ENCODE measurements at regions not wholly inside any gene's neighbourhood (a gene's known extent, or its start where the extent isn't known, plus 50 kb on each side); places are given as distances from the start of the nearest gene placed in this dataset.
A peak's percentile ranks its signal among the peaks of the same experiment; 100 is the strongest.

GRCh38 chr9:129309906-129310305 is 131.8 kb upstream of the IER5L start:
- no peak for TF ChIP-seq POLR2A (IDR thresholded peaks at IDR 0.05)
- no peak for TF ChIP-seq POLR2AphosphoS5 (IDR thresholded peaks at IDR 0.05)
- TF ChIP-seq CTCF (IDR thresholded peaks at IDR 0.05) = no peak
- TF ChIP-seq EP300 (IDR thresholded peaks at IDR 0.05) = no peak
- Histone ChIP-seq H3K4me1 (peaks cover 0 to 3% (median under 1%) of the 10 kb centered on the region in 4 donors), H3K36me3 (no peaks in the 10 kb centered on the region), H3K27me3 (no peaks in the 10 kb centered on the region), H3K27ac (no peak overlapping the region), H3K9me3 (no peaks in the 10 kb centered on the region), H3K4me3 (no peak overlapping the region)
- 81 to 96% (median 92%) methylated on average over 5 of the region's 5 CpGs for WGBS, 5 donors
- intact Hi-C loops (cut with DNase I; ENCODE audit: low total_unique reads) = loop anchor here (10.0 kb wide), 1 partner anchor 105 kb away; no protein-coding TSS in a partner anchor
- peak in 1 of 2 donors; percentile 13 for DNase-seq

- peak in 1 of 2 donors; percentile 17 for DNase-seq
- Histone ChIP-seq H3K36me3 (no peaks in the 10 kb centered on the region), H3K27me3 (no peaks in the 10 kb centered on the region), H3K9me3 (no peaks in the 10 kb centered on the region), H3K4me3 (no peak overlapping the region), H3K27ac (no peak overlapping the region), H3K4me1 (no peaks in the 10 kb centered on the region)
- 88 to 95% (median 94%) methylated on average over 8 of the region's 8 CpGs for WGBS, 5 donors
- intact Hi-C loops (cut with DNase I; ENCODE audit: low total_unique reads) = no loop called here
- TF ChIP-seq POLR2AphosphoS5 (IDR thresholded peaks at IDR 0.05) = no peak
- no peak for TF ChIP-seq CTCF (IDR thresholded peaks at IDR 0.05)
- no peak for TF ChIP-seq POLR2A (IDR thresholded peaks at IDR 0.05)
- no peak for TF ChIP-seq EP300 (IDR thresholded peaks at IDR 0.05)
These were observed 131.0 kb upstream of the IER5L start for GRCh38 chr9:129309041-129309430.

- 75 to 83% (median 78%) methylated on average over 13 of the region's 13 CpGs for WGBS, 5 donors
- no peaks in the 10 kb centered on the region for H3K4me1 ChIP-seq
- intact Hi-C loops (cut with DNase I; ENCODE audit: low total_unique reads) = no loop called here
- no peak overlapping the region for H3K4me3 ChIP-seq
- no peaks in the 10 kb centered on the region for H3K27me3 ChIP-seq
- peaks cover 0 to under 1% (median 0%) of the 10 kb centered on the region in 4 donors for H3K9me3 ChIP-seq
- TF ChIP-seq EP300 (IDR thresholded peaks at IDR 0.05) (no peak), CTCF (IDR thresholded peaks at IDR 0.05) (no peak), POLR2AphosphoS5 (IDR thresholded peaks at IDR 0.05) (no peak), POLR2A (IDR thresholded peaks at IDR 0.05) (no peak)
- peak in 1 of 2 donors; percentile 3 for DNase-seq
- no peaks in the 10 kb centered on the region for H3K36me3 ChIP-seq
- H3K27ac ChIP-seq = no peak overlapping the region
These were observed 129.3 kb upstream of the IER5L start for GRCh38 chr9:129307227-129307970.

GRCh38 chr9:129306318-129306973 is 128.4 kb upstream of the IER5L start:
- Histone ChIP-seq H3K27me3 (no peaks in the 10 kb centered on the region), H3K4me3 (no peak overlapping the region), H3K9me3 (peaks cover 0 to 10% (median 0%) of the 10 kb centered on the region in 4 donors), H3K4me1 (no peaks in the 10 kb centered on the region), H3K27ac (no peak overlapping the region), H3K36me3 (no peaks in the 10 kb centered on the region)
- WGBS, 5 donors = 70 to 81% (median 75%) methylated on average over 13 of the region's 13 CpGs
- TF ChIP-seq POLR2A (IDR thresholded peaks at IDR 0.05) = no peak
- no peak for TF ChIP-seq POLR2AphosphoS5 (IDR thresholded peaks at IDR 0.05)
- TF ChIP-seq EP300 (IDR thresholded peaks at IDR 0.05) = no peak
- no peak for TF ChIP-seq CTCF (IDR thresholded peaks at IDR 0.05)
- peak in 1 of 2 donors; percentile 17 for DNase-seq
- intact Hi-C loops (cut with DNase I; ENCODE audit: low total_unique reads) = no loop called here
